HEK293 (cell line): ENCODE measurements at regions not wholly inside any gene's neighbourhood (a gene's known extent, or its start where the extent isn't known, plus 50 kb on each side); places are given as distances from the start of the nearest gene placed in this dataset.

Experiments
- CTCF ChIP-seq: fragments of 450-650 bp; formaldehyde crosslinking; IDR thresholded peaks from 2 replicates; pipeline ENCODE4 v1.5.1; 2016; ENCODE audit warnings: missing biosample characterization, missing genetic modification characterization
- REST ChIP-seq: fragments of 450-650 bp; formaldehyde crosslinking; IDR thresholded peaks from 2 replicates; pipeline ENCODE4 v1.5.1; 2016; ENCODE audit warnings: missing biosample characterization, missing genetic modification characterization
- TRIM28 ChIP-seq: IDR thresholded peaks from 2 replicates; pipeline ENCODE4 v1.6.1; 2011; ENCODE audit warnings: low read length, control low read depth, borderline replicate concordance
- ZBTB11 ChIP-seq: fragments of 450-650 bp; formaldehyde crosslinking; conservative IDR thresholded peaks from 2 replicates; pipeline ENCODE4 v1.5.1; 2016; ENCODE audit warnings: low read depth, missing biosample characterization, missing genetic modification characterization
- ZNF274 ChIP-seq, 2 experiments: fragments of 200-500 bp in 1 of 2; fragments of 450-650 bp in 1 of 2; sonication (Bioruptor generic) in 1 of 2; formaldehyde crosslinking in 1 of 2; IDR thresholded peaks; 2 replicates each; pipeline versions ENCODE4 v1.5.1 to v1.6.1; 2014 to 2016; ENCODE audit warnings: borderline replicate concordance in 1 of 2, inconsistent platforms in 1 of 2, low read length in 1 of 2, missing biosample characterization in 1 of 2, missing genetic modification characterization in 1 of 2
- ZNF335 ChIP-seq: fragments of 450-650 bp; formaldehyde crosslinking; conservative IDR thresholded peaks from 2 replicates; pipeline ENCODE4 v1.5.1; 2016; ENCODE audit warnings: missing biosample characterization, missing genetic modification characterization
- ZNF354C ChIP-seq: fragments of 450-650 bp; formaldehyde crosslinking; IDR thresholded peaks from 2 replicates; pipeline ENCODE4 v1.5.1; 2016; ENCODE audit warnings: missing biosample characterization, missing genetic modification characterization, low read depth, borderline replicate concordance
- ZNF366 ChIP-seq: fragments of 450-650 bp; formaldehyde crosslinking; conservative IDR thresholded peaks from 2 replicates; pipeline ENCODE4 v1.5.1; 2016; ENCODE audit warnings: missing biosample characterization, missing genetic modification characterization
- ZNF510 ChIP-seq: fragments of 450-650 bp; formaldehyde crosslinking; IDR thresholded peaks from 2 replicates; pipeline ENCODE4 v1.5.1; 2018; ENCODE audit warnings: mild to moderate bottlenecking, missing genetic modification characterization, missing biosample characterization; ENCODE audit not compliant: insufficient replicate concordance
- ZNF558 ChIP-seq: fragments of 450-650 bp; formaldehyde crosslinking; IDR thresholded peaks from 2 replicates; pipeline ENCODE4 v1.5.1; 2016; ENCODE audit warnings: missing biosample characterization, missing genetic modification characterization
- ZNF704 ChIP-seq: fragments of 450-650 bp; formaldehyde crosslinking; IDR thresholded peaks from 2 replicates; pipeline ENCODE4 v1.5.1; 2016; ENCODE audit warnings: missing biosample characterization, missing genetic modification characterization

- TF ChIP-seq ZBTB11 (tag by site-specific recombination) (no peak), REST (tag by site-specific recombination) (no peak), CTCF (tag by site-specific recombination) (no peak), ZNF335 (tag by site-specific recombination) (no peak), ZNF558 (tag by site-specific recombination) (no peak), ZNF366 (no peak), ZNF354C (tag by site-specific recombination) (no peak), TRIM28 (no peak), ZNF704 (tag by site-specific recombination) (no peak), ZNF274 (IDR thresholded peaks at IDR 0.05; ENCODE audit: low read length) (no peak), ZNF274 (tag by site-specific recombination; IDR thresholded peaks at IDR 0.05; ENCODE audit: borderline replicate concordance) (no peak), ZNF510 (tag by site-specific recombination) (no peak)
Measured at GRCh38 chr5:145130996-145131395, 704.1 kb downstream of the PRELID2 start.
